ENCODE measurements at regions not wholly inside any gene's neighbourhood (a gene's known extent, or its start where the extent isn't known, plus 50 kb on each side); places are given as distances from the start of the nearest gene placed in this dataset.

GRCh38 chrX:6432226-6432625 lies 102.7 kb downstream of the VCX3A start:
- TF ChIP-seq EZH2 (IDR thresholded peaks at IDR 0.05; ENCODE audit: borderline replicate concordance, low read depth, low read length, severe bottlenecking) (no peak), POLR2AphosphoS5 (IDR thresholded peaks at IDR 0.05; ENCODE audit: insufficient read depth, low read depth, low read length) (no peak)
- POLR2A ChIA-PET: no interaction called here

GRCh38 chrX:6407542-6407941 lies 127.4 kb downstream of the VCX3A start:
- POLR2A ChIA-PET: no interaction called here

More at GRCh38 chrX:6432226-6432625, 102.7 kb downstream of the VCX3A start:
- Histone ChIP-seq H4K20me1 (replicated peaks; ENCODE audit: control insufficient read depth, extremely low read depth, insufficient read depth, low read length) (no peaks in the 10 kb centered on the region), H3K4me3 (replicated peaks in 1 of 3; ENCODE audit: insufficient read depth in 1 of 3, low read depth in 1 of 3, low read length in 3 of 3) (no peak overlapping the region), H2AFZ (ENCODE audit: low read depth, low read length) (no peak overlapping the region), H3K9me3 (replicated peaks; ENCODE audit: control insufficient read depth, insufficient read depth, low read length) (peaks cover 2% of the 10 kb centered on the region), H3K27ac (ENCODE audit: insufficient read depth, low read depth, low read length) (no peak overlapping the region), H3K27me3 (ENCODE audit: control insufficient read depth in 2 of 2, insufficient read depth in 2 of 2, low read length in 2 of 2) (no peaks in the 10 kb centered on the region), H3K4me1 (ENCODE audit: control insufficient read depth, extremely low read depth, insufficient read depth, low read length) (no peaks in the 10 kb centered on the region), H3K9me1 (replicated peaks; ENCODE audit: control insufficient read depth, extremely low read depth, insufficient read depth, low read length) (no peaks in the 10 kb centered on the region), H3K79me2 (ENCODE audit: control insufficient read depth, insufficient read depth, low read length) (no peaks in the 10 kb centered on the region), H3K36me3 (ENCODE audit: control insufficient read depth in 2 of 2, extremely low read depth in 1 of 2, insufficient read depth in 2 of 2, low read length in 2 of 2) (no peaks in the 10 kb centered on the region), H3K4me2 (ENCODE audit: insufficient read depth, low read length) (no peak overlapping the region), H3K9ac (replicated peaks; ENCODE audit: extremely low read depth, insufficient read depth, low read length) (no peak overlapping the region)
- FAIRE-seq (no peak), DNase-seq (ENCODE audit: low read depth, low spot score) (no peak)
- dilution Hi-C loops (cut with MboI; ENCODE audit: extremely low pct_ligation_motif_present, low sequenced_read_pairs) (no loop called here), intact Hi-C loops (cut with micrococcal nuclease) (no loop called here)
- BruUV-seq (replicated peaks): no TSS peak
- CTCF ChIA-PET: no interaction called here

More at GRCh38 chrX:6407542-6407941, 127.4 kb downstream of the VCX3A start:
- FAIRE-seq: no peak
- CTCF ChIA-PET: no interaction called here
- H2AFZ ChIP-seq (ENCODE audit: low read depth, low read length): no peak overlapping the region
- H4K20me1 ChIP-seq (replicated peaks; ENCODE audit: control insufficient read depth, extremely low read depth, insufficient read depth, low read length): no peaks in the 10 kb centered on the region
- dilution Hi-C loops (cut with MboI; ENCODE audit: extremely low pct_ligation_motif_present, low sequenced_read_pairs) (no loop called here), intact Hi-C loops (cut with micrococcal nuclease) (no loop called here)
- H3K79me2 ChIP-seq (ENCODE audit: control insufficient read depth, insufficient read depth, low read length): no peaks in the 10 kb centered on the region
- no peaks in the 10 kb centered on the region for H3K36me3 ChIP-seq (ENCODE audit: control insufficient read depth in 2 of 2, extremely low read depth in 1 of 2, insufficient read depth in 2 of 2, low read length in 2 of 2)
- H3K27me3 ChIP-seq (ENCODE audit: control insufficient read depth in 2 of 2, insufficient read depth in 2 of 2, low read length in 2 of 2): no peaks in the 10 kb centered on the region
- no peaks in the 10 kb centered on the region for H3K9me3 ChIP-seq (replicated peaks; ENCODE audit: control insufficient read depth, insufficient read depth, low read length)
- H3K4me2 ChIP-seq (ENCODE audit: insufficient read depth, low read length): no peak overlapping the region
- H3K4me1 ChIP-seq (ENCODE audit: control insufficient read depth, extremely low read depth, insufficient read depth, low read length): no peaks in the 10 kb centered on the region
- no TSS peak for BruUV-seq (replicated peaks)
- DNase-seq (ENCODE audit: low read depth, low spot score): no peak
- H3K9ac ChIP-seq (replicated peaks; ENCODE audit: extremely low read depth, insufficient read depth, low read length): no peak overlapping the region
- no peak overlapping the region for H3K27ac ChIP-seq (ENCODE audit: insufficient read depth, low read depth, low read length)
- no peaks in the 10 kb centered on the region for H3K9me1 ChIP-seq (replicated peaks; ENCODE audit: control insufficient read depth, extremely low read depth, insufficient read depth, low read length)
- TF ChIP-seq MAX (IDR thresholded peaks at IDR 0.05; ENCODE audit: insufficient read depth, insufficient read length): no peak
- H3K4me3 ChIP-seq (replicated peaks in 1 of 3; ENCODE audit: insufficient read depth in 1 of 3, low read depth in 1 of 3, low read length in 3 of 3): no peak overlapping the region
